Pulmonary artery endothelial cell (primary cell): ENCODE measurements at regions not wholly inside any gene's neighbourhood (a gene's known extent, or its start where the extent isn't known, plus 50 kb on each side); places are given as distances from the start of the nearest gene placed in this dataset.
"Not testable (repeated sequence)": the region's sequence is repeated elsewhere in the genome, so short reads cannot be mapped to it uniquely, and the experiment has no call there.

ENCODE experiments used
- DNase-seq: peaks from one replicate; pipeline ENCODE4 v3.0.0-alpha.2; 2011; ENCODE audit warnings: low read depth, low spot score

- DNase-seq: no peak
Observed at GRCh38 chr16:47917118-47917517, 238.7 kb downstream of the ABCC12 start.

DNA sequence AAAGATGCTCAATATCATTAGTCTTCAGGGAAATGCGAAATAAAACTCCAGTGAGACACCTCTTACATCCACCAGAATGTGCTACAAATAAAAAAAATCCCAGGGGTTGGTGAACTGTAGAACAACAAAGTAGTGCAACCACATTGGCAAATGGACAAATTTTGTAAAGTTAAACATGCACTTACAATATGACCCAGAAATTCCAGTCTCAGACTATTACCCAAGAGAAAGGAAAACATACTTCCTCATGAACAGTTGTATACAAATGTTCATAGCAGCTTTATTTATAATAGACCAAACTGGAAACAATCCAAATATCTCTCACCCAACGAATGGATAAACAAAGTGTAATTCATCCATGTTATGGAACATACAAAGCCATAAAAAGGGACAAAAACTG, 239.5 kb downstream of the ABCC12 start:
- no peak for DNase-seq

GRCh38 chr16:47907109-47907508, 248.7 kb downstream of the ABCC12 start:
- DNase-seq: no peak

DNA sequence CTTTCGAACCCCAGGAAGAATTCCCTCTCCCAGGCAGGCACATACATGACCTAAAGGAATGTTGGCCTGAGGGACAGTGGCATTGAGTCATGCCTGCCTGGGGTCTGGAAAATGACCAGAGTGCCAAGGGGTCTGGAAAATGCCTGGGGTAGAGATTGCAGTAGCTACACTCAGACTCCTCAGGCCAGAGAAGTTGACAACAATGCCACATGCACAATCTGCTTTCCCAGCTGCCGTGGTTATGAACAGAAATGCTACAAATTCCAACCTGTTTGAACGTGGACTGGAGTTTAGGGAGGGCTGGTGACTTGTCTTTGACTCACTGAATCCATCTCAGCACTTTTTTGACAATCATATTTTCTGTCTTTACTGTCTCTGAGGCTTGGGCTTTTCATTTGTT, 250.0 kb downstream of the ABCC12 start:
- DNase-seq: no peak

- no peak for DNase-seq
Observed at GRCh38 chr16:47904691-47905090, 251.1 kb downstream of the ABCC12 start.

DNA sequence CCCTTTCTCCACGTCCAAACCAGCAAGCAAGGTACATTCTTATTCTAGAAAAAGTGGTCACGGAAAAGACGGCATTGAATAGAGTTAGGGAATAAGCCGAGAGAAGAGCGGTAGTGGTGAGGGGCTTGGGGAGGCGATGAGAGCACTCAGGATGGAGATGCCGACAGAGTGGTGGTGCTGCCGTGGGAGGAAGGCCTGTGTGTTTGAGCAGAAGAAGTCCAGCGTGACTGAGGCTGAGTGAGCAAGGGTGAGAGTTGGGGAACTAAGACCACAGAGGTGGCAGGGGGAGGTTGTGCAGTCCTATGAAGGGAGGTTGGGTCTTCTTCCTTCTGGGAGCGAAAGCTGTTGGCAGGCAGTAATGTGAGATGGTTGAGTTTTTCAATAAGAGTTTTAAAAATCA, 252.3 kb downstream of the ABCC12 start:
- DNase-seq: no peak

DNA sequence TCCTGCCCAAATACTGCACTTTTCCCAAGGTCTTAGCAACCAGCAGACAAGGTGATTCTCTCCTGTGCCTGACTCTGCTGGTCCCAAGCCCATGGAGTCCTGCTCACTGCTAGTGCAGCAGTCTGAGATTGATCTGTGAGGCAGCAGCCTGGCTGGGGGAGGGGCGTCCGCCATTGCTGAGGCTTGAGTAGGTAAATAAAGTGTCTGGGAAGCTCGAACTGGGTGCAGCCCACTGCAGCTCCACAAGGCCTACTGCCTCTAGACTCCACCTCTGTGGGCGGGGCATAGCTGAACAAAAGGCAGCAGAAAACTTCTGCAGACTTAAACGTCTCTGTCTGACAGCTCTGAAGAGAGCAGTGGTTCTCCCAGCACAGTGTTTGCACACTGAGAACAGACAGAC, 258.7 kb downstream of the ABCC12 start:
- not testable (repeated sequence) for DNase-seq

- no peak for DNase-seq
Observed at GRCh38 chr16:47895146-47895545, 260.6 kb downstream of the ABCC12 start.

- DNase-seq: no peak
Observed at GRCh38 chr16:47892999-47893398, 262.8 kb downstream of the ABCC12 start.

- DNase-seq: no peak
Observed at GRCh38 chr16:47888734-47889133, 267.1 kb downstream of the ABCC12 start.

DNA sequence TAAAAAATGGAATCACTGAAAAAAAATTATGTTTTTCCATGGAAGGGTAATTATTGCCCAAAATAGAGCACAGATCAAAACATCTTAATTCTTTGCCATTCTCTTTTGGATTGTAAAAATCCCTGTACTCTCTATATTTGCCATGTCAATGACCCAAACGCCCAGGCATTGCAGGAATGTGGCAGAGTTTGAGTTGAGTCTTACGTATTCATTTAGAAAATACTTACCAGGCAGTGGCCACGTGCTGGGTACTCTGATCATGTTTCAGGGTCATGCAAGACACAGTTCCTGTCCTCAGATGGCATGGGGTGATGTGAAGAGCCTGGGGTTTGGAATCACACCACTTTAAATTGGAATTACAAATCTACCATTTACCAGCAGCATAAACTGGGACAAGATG, 267.7 kb downstream of the ABCC12 start:
- DNase-seq: no peak

DNA sequence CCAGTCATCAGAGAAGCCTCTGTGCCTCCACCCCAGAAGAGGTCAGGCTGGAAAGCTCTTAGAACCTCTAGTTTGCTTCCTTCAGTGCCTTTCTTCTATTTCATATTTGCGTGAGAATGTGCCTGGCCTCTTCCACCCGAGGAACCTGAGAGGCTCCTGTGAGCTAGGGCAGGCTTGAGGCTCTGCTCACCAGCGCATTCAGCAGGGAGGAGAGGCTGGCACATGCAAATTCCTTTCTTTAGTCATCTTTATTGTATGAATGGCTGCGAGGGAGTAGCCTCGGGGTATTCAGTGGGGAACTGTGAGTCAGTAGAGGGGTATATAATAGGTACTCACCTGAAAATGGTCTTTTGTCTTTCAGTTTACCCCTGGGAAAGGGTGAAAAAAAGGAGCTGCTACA, 268.3 kb downstream of the ABCC12 start:
- no peak for DNase-seq

DNA sequence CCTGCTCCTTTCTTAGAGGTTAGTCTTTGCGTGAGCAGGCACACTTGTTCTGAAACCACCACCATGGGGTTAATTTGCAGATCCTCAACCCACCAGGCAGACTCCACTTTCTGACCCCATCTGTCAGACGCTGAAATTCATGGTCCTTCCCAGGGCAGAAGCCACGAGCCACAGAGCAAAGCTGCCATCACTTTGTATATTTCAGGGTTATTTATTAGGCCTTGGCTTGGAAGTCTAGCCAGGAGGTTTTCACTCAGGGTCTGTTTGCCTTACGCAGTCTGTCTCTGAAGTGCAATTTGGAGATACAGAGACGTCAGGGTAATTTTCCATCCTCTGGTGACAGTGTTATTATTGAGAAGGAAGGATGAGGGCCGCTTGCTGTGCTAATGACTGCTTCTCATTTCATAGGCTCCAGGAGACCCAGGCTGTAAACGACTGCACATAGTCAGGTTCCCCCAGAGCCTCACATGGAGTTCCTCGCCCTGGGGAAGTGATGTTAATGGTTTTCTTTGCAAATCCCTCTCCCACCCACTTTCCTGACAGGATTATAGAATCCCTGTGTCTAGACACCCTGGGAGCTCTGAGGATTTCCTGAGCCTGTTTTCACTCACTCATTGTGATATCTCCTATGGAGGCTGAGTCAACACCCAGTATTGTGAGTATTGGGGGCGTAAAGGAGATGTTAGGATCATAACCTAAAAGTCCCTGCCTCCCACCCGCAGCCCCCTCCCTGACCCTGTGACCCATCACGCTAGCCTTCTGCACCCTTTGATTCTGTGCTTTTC, 269.0 kb downstream of the ABCC12 start:
- no peak for DNase-seq

- no peak for DNase-seq
Observed at GRCh38 chr16:47886139-47886538, 269.7 kb downstream of the ABCC12 start.

- DNase-seq: no peak
Observed at GRCh38 chr16:47885489-47885888, 270.3 kb downstream of the ABCC12 start.

DNA sequence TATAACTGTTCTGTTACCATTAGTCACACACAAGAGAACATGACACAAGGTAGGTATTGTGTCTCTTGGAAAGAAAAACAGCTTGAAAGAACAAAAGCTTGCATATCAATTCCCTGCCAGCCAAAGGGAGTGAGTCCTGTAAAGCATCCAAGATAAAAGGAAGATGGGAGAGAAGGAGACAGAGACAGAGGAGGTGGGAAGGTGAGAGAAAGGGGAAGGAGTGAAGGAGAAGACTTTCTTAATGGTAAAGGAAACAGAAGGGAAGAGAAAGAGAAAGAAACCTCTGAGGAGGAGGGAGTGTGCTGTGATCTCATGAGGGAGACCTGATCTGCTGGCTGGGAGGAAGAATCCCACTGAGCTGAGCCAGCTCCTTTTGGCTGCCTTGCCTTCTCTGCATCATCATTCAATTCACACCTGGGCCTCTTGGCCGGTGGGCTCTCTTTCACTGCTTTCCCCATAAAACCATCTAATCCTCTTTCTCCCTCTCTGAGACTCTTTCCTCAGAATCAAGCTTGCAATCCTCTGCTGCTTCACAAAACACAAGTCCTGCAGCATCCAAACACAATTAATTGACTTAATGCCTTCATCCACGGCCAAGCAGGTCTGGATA, 271.6 kb downstream of the ABCC12 start:
- DNase-seq: no peak

DNA sequence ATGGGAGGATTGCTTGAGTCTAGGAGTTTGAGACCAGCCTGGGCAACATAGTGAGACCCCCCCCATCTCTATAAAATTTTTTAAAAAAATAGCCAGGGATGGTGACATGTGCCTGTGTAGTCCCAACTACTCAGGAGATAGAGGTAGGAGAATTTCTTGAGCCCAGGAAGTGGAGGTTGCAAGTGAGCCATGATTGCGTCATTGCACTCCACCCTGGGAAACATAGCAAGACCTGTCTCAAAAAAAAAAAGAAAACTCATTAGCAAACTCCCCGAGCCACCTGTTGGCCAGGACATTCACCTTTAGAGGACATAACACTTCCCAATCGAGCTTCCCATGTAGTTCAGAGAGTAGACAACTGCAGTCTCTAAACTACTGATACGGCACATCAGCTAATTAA, 274.2 kb downstream of the ABCC12 start:
- no peak for DNase-seq

DNA sequence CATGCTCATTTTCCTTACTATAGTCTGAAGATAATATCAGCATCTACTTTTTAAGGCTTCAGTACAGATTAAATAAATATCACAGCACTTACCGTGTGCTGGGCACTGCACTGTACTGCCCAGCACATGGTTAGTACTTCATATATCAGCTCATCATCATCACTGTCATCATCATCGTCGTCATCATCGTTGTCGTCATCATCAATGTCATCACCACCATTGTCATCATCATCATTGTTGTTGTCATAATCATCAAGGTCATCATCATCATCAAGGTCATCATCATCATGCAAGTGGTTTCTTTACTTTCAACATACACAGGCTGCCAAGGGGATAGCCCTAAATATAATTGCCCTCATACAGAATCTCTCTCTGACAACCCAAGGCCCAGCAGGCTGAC, 275.1 kb downstream of the ABCC12 start:
- no peak for DNase-seq

- DNase-seq: no peak
Observed at GRCh38 chr16:47877166-47877565, 278.6 kb downstream of the ABCC12 start.

DNA sequence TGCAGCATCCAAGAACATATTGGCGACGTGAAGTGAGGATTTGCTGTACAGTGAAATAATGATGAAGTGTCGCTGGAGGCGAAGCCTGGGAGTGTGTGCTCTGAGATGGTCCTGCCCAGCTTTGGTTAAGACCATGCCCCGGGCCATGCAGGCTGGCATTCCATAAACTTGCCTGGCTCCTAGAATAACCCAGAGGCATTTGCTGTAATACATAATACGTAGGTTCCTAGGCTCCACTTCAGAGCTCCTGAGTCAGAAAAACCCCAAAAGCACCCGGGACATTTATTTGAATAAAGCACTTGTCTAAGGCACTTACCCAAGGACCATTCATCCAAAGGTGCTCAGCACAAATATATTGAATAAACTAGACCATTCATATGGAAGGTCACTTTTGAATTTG, 279.3 kb downstream of the ABCC12 start:
- no peak for DNase-seq

DNA sequence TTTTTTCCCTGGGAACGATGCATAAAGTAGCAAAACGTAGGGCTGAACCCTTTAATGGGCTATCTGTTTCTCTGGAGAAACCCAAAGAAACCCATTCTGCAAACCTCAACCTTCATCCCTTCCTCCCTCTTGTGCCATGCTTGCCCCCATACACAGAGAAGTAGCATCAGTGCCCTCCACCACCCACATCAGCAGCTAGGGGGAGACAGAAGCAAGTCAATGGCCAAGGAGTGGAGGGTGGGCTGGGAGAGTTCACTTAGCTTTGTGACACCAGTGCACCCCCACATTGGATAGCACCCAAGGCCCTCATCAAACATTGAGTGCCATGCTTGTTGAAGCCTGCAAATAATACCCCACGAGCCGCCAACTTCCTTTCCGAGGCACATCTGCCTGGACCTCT, 282.4 kb downstream of the ABCC12 start:
- no peak for DNase-seq

DNA sequence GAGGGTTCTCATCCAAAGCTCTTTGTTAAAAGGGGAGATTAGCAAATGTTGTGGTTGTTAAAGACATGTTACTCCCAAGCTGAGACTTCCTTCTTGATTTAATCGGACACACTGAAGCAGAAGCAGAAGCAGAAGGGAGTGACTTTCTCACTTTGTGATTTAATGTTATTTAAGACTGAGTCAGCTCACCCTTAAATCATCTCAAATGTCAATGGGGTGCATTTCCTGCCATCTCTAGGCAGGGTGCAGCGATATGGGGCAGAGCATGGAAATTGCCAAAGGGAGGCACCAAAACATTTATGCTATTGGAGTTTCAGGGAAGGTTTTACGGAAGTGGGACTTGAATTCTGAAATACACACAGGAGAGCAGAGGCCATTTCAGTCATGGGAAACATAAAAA, 283.6 kb downstream of the ABCC12 start:
- DNase-seq: no peak

- no peak for DNase-seq
Observed at GRCh38 chr16:47866423-47866822, 289.4 kb downstream of the ABCC12 start.
